HG03066 (cell line): ENCODE measurements at regions not wholly inside any gene's neighbourhood (a gene's known extent, or its start where the extent isn't known, plus 50 kb on each side); places are given as distances from the start of the nearest gene placed in this dataset.
"Not testable (repeated sequence)": the region's sequence is repeated elsewhere in the genome, so short reads cannot be mapped to it uniquely, and the experiment has no call there.

Source experiments
- ATAC-seq: cut with Tn5 transposase; IDR thresholded peaks from one replicate; pipeline ENCODE4 v1.9.1; 2021; ENCODE audit warnings: low read depth; ENCODE audit not compliant: unreplicated experiment

DNA sequence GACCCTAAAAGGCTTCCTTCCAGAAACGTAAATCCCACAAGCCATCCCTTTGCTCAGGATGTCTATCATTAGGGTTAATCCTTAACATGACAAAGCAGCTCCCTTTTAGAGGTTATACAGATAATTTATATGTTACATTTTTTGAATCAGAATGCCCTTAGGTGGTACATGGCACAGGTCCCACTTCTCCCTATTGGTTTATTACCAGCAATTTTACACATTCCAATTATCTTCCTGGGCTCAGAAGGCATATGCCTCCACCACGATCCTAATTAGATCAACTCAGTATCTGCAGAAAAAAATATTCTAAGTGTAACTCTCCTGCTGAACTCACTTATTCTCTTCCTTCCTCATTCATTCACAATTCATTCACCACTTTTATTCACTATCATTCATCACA lies 507.0 kb upstream of the MAP2 start:
- no peak for ATAC-seq

DNA sequence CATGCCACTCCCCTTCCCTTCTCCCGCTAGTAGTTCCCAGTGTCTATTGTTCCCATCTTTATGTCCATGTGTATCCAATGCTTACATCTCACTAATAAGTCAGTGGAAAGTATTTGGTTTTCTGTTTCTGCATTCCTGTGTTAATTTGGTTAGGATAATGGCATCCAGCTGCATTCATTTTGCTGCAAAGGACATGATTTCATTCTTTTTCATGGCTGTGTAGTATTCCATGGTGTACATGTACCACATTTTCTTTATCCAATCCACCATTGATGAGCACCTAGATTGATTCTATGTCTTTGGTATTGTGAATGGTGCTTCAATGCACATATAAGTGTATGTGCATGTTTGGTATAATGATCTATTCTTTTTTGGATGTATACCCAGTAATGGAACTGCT lies 502.5 kb upstream of the MAP2 start:
- ATAC-seq, result not testable (repeated sequence)

- no peak for ATAC-seq
Measured at GRCh38 chr2:208927867-208928266, 496.0 kb upstream of the MAP2 start.

DNA sequence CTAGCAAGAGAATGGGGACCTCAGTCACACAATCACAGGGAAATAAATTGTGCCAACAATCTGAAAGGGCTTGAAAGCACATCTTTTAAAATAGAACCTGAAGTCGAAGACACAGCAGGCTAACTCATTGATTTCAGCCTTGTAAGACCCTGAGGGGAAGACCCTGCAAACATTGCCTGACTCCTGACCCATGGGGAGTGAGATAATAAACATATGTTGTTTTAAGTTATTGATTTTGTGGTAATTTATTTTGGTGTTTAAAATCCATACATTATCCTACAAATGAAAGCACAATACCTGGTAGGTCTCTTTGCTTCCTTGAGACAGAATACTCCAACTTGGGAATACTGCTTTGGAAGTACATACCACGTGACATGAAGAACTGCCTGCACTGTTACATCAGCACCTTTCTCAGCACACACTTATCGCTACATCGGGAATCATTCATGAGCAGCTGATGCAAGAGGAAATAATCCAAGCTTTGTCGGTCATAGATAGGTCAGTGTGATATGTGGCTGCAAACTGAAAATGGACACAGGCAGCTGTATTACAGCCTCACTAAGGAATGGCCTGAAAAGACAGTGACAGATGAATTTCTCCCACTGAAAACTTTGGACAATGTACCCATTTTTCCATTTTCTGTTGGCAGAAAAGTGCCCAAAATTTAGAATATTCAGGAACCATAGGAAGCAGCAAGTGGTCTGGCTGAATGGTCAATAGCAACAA lies 494.5 kb upstream of the MAP2 start:
- no peak for ATAC-seq

- ATAC-seq, result no peak
Measured at GRCh38 chr2:208929894-208930427, 493.9 kb upstream of the MAP2 start.

- ATAC-seq, result no peak
Measured at GRCh38 chr2:208935531-208935930, 488.3 kb upstream of the MAP2 start.

- ATAC-seq, result no peak
Measured at GRCh38 chr2:208937521-208937920, 486.3 kb upstream of the MAP2 start.

GRCh38 chr2:208939852-208940251 lies 484.0 kb upstream of the MAP2 start:
- ATAC-seq, result no peak

DNA sequence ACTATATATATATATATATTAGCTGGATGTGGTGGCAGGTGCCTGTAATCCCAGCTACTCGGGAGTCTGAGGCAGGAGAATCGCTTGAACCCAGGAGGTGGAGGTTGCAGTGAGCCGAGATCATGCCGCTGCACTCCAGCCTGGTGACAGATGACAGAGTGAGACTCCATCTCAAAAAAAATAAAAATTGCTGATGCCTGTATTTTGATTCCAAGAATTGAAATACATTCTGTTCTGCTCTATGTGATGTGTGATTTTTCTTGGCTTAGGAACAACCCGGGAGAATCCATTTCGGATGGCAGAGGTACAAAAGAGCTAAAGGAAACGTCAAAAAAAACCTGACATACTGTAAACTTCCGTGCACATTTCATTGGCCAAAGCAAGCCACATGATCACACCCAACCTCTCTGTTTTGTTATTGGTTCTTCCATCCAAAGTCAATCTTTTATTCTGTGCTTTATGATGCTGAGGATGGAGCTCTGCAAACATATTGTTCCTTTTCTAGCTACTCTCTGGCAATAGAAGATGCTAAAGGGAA lies 478.1 kb upstream of the MAP2 start:
- no peak for ATAC-seq

- no peak for ATAC-seq
Measured at GRCh38 chr2:208948073-208948472, 475.8 kb upstream of the MAP2 start.

- no peak for ATAC-seq
Measured at GRCh38 chr2:208970070-208970469, 453.8 kb upstream of the MAP2 start.

DNA sequence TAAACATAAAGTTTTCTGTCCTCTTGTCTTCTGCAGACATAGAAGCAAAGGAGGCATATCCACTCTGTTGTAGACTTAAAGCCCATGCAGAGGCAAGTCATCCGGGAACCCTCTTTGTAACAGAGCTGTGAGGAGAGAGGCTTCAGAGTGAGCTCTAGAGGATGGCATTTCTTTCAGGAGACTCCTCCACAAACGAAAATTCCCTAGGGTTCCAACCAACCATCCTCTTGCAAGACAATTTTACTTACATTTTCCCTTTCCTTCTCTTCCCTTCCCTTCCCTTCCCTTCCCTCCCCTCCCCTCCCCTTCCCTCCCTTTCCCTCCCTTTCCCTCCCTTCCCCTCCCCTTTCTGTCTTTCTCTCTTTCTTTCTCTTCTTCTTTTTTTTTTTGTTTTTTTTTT lies 446.3 kb upstream of the MAP2 start:
- no peak for ATAC-seq

DNA sequence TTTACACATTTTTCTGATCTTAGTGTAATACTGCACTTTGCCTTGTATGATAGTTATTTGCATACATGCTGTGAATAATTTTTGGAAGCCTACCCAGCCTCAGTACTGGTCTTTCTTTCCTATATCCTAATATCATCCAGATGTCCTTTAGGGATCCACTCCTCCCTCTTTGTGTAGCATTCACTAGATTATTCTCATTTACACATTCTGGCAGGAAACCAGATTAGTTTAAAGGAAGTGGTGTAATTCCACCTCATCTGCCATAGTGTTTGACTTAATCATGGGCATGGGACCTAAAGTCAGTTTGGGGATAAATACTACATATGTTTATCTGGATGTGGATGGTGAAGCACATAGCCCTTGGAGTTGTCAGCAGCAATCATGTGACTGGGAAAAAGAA lies 444.9 kb upstream of the MAP2 start:
- no peak for ATAC-seq

DNA sequence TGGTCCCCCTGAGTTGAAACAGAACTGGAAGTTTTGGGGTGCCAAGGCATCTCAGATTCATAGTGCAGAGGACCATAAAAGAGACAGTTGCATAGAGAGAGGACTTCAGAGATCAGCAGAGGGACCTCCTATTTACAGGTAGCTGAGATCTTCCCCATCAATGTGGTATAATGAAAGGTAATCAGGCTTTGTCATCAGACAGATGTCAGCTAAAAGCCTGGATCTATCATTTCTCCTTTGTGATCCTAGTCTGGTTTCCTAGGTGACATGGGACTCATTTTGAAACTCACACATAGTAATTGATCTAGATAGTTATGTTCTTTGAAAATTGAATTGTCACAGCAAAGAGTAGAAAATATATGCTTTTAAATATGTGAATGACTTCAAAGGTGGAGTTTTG lies 443.5 kb upstream of the MAP2 start:
- no peak for ATAC-seq

DNA sequence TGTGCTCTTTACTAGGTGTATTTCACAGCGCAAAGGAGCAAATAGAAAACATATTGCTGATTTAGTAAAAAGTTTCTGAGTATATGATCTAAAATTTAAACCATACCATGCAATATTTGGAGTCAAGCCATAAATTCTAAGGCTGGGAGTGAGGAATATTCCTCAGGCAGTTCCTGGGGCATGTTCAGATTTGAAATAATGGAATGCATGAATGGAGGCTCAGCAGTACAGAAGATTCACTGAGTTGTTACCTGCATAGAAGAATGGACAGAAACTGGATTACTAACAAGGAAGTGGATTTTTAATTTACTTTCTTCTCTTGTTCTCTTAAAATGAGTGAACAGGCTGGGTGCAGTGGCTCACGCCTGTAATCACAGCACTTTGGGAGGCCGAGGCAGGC lies 441.0 kb upstream of the MAP2 start:
- ATAC-seq, result no peak

- no peak for ATAC-seq
Measured at GRCh38 chr2:208983486-208983885, 440.4 kb upstream of the MAP2 start.

DNA sequence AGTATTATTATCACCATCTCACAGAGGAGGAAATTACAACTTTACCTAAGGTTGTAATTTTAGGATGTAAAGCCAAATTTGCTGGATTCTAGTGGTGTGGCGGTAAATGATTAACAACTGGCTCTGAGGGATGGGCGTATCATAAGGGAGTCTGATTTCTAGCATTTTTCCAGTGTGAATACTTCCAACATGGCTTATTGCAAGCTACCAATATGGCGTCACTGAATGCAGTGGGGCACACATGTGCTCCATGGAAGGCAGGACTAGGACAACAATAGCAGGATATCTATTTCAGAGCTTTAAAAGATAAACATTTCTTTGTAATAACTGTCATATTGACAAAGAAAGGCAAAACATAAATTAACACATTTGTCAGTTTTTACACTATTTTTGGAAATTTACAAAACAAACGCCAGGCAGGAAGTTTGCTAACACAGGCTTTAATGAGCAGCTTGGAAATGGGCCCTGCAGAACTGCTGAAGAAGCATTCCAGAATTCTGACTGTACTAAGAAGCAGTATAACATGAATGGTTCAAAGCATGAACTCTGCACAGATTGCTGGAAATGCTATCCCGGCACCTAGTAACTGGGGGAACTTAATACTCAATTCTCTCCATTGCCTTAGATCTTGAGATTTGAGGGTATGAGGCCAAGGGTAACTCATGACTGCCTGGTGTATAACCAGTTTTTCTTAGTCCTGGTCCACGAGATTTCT lies 439.3 kb upstream of the MAP2 start:
- ATAC-seq, result no peak

- ATAC-seq, result no peak
Measured at GRCh38 chr2:208985644-208986043, 438.2 kb upstream of the MAP2 start.

- ATAC-seq, result no peak
Measured at GRCh38 chr2:208990716-208991115, 433.1 kb upstream of the MAP2 start.

DNA sequence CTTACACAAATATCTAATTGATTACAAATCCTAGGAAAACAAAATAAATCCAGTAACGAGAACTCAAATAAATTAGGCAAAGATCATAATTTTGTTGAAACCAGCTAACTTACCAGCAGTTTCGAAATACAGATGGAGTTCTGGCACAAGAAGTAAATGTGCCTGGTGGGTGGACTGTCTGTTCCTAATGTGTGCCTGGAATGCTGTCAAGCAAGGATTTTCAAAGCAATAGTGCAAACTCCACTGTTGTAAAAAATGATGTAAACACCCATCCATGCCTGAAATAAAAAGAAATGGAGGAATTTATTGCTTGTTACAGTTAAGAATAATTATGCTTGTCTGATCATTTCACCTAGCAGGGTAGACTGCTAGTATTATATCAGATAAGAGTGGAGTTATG lies 423.9 kb upstream of the MAP2 start:
- no peak for ATAC-seq

DNA sequence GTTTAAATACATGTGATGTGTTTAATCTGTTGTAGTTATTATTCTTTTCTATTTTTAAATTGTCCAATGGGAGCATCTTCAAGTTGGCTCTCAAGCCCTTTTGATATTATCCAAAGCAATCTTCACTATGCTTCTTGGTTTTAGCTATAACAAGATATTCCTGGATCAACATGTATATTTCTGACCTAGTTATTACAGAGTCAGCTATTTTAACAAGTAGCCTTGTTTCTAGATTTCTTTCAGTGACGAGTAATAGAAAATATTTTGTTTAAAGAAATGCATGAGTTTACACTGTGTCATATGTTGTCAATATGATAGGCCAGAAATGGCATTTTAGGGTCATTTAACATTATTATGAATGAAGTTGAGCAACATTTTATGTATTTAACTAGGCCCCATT lies 421.8 kb upstream of the MAP2 start:
- ATAC-seq, result no peak

GRCh38 chr2:209005371-209005770 lies 418.5 kb upstream of the MAP2 start:
- no peak for ATAC-seq
